RWPE2 (cell line): ENCODE measurements at regions not wholly inside any gene's neighbourhood (a gene's known extent, or its start where the extent isn't known, plus 50 kb on each side); places are given as distances from the start of the nearest gene placed in this dataset.

Source experiments
- ATAC-seq: fragments of 200-7000 bp; cut with Tn5 transposase; 3 replicates; pipeline ENCODE4 v1.9.1; 2021; ENCODE audit warnings: low read depth
- DNase-seq: peaks from one replicate; pipeline ENCODE4 v3.0.0-alpha.2; 2020; ENCODE audit warnings: low spot score
- H3K27ac ChIP-seq: fragments of 450-650 bp; 2 replicates; pipeline ENCODE4 v1.5.1; 2017; ENCODE audit warnings: mild to moderate bottlenecking; ENCODE audit not compliant: poor library complexity, severe bottlenecking
- H3K27me3 ChIP-seq: fragments of 250-450 bp; sonication (Bioruptor Pico); 2 replicates; pipeline ENCODE4 v1.5.1; 2021; ENCODE audit warnings: mild to moderate bottlenecking, moderate library complexity; ENCODE audit not compliant: insufficient read depth, poor library complexity, severe bottlenecking
- H3K36me3 ChIP-seq: fragments of 250-450 bp; sonication (Bioruptor Pico); 2 replicates; pipeline ENCODE4 v1.5.1; 2020; ENCODE audit warnings: low read depth, mild to moderate bottlenecking, moderate library complexity
- H3K4me1 ChIP-seq: fragments of 250-450 bp; sonication (Bioruptor Pico); 2 replicates; pipeline ENCODE4 v1.5.1; 2021; ENCODE audit warnings: mild to moderate bottlenecking, moderate library complexity; ENCODE audit not compliant: insufficient read depth, poor library complexity, severe bottlenecking
- H3K4me3 ChIP-seq: fragments of 250-450 bp; sonication (Bioruptor Pico); 2 replicates; pipeline ENCODE4 v1.5.1; 2021; ENCODE audit warnings: mild to moderate bottlenecking, moderate library complexity; ENCODE audit not compliant: severe bottlenecking
- H3K9me3 ChIP-seq: fragments of 250-450 bp; sonication (Bioruptor Pico); 2 replicates; pipeline ENCODE4 v1.5.1; 2021; ENCODE audit warnings: mild to moderate bottlenecking, moderate library complexity; ENCODE audit not compliant: severe bottlenecking
- TF ChIP-seq, protein P1 (sequence below): fragments of 450-650 bp; IDR thresholded peaks from one replicate; pipeline ENCODE4 v1.5.1; 2017; ENCODE audit warnings: mild to moderate bottlenecking, moderate library complexity; ENCODE audit not compliant: poor library complexity, severe bottlenecking

DNA sequence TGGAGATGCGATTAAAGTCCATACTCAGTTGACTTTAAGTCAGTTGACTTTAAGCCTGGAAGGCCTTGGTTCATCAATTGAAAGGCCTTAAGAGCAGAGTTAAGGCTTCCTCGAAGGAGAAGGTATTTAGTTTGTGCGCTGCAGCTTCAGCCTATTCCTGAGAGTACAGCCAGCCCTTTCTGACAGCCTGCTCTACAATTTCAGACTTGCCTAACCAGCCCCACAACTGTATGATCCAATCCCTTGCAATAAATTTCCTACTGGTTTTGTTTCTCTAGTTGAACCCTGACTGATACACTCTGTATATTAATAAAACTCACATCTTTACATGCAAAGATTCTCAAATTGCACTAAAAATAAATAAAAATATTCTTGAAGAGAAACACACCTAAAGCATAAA lies 66.1 kb upstream of the RORA start:
- no peak for DNase-seq
- TF ChIP-seq, protein P1, sequence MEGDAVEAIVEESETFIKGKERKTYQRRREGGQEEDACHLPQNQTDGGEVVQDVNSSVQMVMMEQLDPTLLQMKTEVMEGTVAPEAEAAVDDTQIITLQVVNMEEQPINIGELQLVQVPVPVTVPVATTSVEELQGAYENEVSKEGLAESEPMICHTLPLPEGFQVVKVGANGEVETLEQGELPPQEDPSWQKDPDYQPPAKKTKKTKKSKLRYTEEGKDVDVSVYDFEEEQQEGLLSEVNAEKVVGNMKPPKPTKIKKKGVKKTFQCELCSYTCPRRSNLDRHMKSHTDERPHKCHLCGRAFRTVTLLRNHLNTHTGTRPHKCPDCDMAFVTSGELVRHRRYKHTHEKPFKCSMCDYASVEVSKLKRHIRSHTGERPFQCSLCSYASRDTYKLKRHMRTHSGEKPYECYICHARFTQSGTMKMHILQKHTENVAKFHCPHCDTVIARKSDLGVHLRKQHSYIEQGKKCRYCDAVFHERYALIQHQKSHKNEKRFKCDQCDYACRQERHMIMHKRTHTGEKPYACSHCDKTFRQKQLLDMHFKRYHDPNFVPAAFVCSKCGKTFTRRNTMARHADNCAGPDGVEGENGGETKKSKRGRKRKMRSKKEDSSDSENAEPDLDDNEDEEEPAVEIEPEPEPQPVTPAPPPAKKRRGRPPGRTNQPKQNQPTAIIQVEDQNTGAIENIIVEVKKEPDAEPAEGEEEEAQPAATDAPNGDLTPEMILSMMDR: no peak
- Histone ChIP-seq H3K36me3 (no peaks in the 10 kb centered on the region), H3K27ac (no peak overlapping the region), H3K27me3 (peaks cover 63% of the 10 kb centered on the region), H3K4me3 (no peak overlapping the region), H3K9me3 (no peaks in the 10 kb centered on the region), H3K4me1 (no peaks in the 10 kb centered on the region)
- no peak for ATAC-seq

DNA sequence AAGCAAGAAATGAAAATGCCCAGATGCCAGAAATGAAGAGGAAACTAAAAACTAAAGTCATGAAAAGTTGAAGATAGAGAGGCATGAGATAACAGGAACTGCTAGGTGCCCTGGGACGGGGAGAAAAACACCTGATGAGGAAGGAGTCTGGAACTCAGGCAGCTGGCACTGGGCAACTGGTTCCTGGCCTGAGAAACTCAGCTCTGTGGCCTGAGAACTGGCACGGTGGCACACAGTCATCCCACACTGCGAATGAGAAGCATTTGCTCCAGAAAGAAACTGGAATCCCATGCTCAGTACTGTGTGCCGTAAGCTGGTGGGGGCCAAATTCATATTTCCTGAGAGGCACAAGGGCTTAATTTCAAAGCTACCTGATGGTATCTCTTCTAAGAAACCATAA lies 53.6 kb upstream of the RORA start:
- ATAC-seq: no peak
- TF ChIP-seq, protein P1: no peak
- no peaks in the 10 kb centered on the region for H3K4me1 ChIP-seq

DNA sequence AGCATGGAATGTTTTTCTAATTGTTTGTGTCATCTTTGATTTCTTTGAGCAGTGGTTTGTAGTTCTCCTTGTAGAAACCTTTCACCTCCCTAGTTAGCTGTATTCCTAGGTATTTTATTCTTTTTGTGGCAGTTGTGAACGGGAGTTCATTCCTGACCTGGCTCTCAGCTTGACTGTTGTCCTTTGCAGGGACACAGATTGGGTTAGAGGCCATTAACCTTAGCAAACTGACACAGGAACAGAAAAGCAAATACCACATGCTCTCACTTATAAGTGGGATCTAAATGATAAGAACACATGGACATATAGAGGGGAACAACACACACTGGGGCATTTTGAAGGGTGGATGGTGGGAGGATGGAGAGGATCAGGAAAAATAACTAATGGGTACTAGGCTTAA lies 52.2 kb upstream of the RORA start:
- TF ChIP-seq, protein P1: no peak

More for the DNA sequence above, 53.6 kb upstream of the RORA start:
- no peak for DNase-seq
- H3K4me3 ChIP-seq: no peak overlapping the region
- no peaks in the 10 kb centered on the region for H3K9me3 ChIP-seq
- H3K27me3 ChIP-seq: peaks cover 74% of the 10 kb centered on the region
- H3K36me3 ChIP-seq: no peaks in the 10 kb centered on the region
- no peak overlapping the region for H3K27ac ChIP-seq

More for the DNA sequence above, 52.2 kb upstream of the RORA start:
- Histone ChIP-seq H3K4me1 (no peaks in the 10 kb centered on the region), H3K27ac (no peak overlapping the region), H3K9me3 (no peaks in the 10 kb centered on the region), H3K36me3 (no peaks in the 10 kb centered on the region), H3K4me3 (no peak overlapping the region), H3K27me3 (peaks cover 70% of the 10 kb centered on the region)
- DNase-seq (no peak), ATAC-seq (no peak)
